Choroid plexus epithelial cell (primary cell): ENCODE measurements at regions not wholly inside any gene's neighbourhood (a gene's known extent, or its start where the extent isn't known, plus 50 kb on each side); places are given as distances from the start of the nearest gene placed in this dataset.
"Not testable (repeated sequence)": the region's sequence is repeated elsewhere in the genome, so short reads cannot be mapped to it uniquely, and the experiment has no call there.

Experiments
- DNase-seq: peaks from one replicate; pipeline ENCODE4 v3.0.0-alpha.2; 2010; ENCODE audit warnings: low read depth
- H3K4me3 ChIP-seq: 2 replicates; pipeline ENCODE4 v1.5.1; 2011; ENCODE audit warnings: low read depth, mild to moderate bottlenecking, control low read depth, low read length, moderate library complexity
- TF ChIP-seq, protein P1 (sequence below): conservative IDR thresholded peaks from 2 replicates; pipeline ENCODE4 v1.5.1; 2011; ENCODE audit warnings: low read depth, mild to moderate bottlenecking, control low read depth, inconsistent platforms, low read length, moderate library complexity

DNA sequence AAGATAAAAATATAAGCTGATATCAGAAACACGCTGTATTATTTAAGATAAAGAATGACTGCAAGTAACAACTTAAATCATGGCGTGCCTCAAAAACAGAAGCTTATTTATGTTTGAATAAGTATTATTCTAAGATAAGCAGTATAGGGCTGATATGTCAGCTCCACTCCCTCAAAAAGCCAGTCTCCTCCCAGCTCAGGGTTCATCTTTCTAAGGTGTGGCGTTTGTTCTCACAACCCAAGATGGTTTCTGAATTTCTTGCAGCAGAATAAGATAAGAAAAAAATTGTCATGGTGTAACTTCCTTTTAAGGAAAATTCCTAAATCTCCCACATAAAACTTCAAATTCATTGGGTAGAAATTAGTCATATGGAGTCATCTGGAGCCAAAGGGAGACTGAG lies 166.1 kb upstream of the POU1F1 start:
- no peak overlapping the region for H3K4me3 ChIP-seq
- TF ChIP-seq, protein P1, sequence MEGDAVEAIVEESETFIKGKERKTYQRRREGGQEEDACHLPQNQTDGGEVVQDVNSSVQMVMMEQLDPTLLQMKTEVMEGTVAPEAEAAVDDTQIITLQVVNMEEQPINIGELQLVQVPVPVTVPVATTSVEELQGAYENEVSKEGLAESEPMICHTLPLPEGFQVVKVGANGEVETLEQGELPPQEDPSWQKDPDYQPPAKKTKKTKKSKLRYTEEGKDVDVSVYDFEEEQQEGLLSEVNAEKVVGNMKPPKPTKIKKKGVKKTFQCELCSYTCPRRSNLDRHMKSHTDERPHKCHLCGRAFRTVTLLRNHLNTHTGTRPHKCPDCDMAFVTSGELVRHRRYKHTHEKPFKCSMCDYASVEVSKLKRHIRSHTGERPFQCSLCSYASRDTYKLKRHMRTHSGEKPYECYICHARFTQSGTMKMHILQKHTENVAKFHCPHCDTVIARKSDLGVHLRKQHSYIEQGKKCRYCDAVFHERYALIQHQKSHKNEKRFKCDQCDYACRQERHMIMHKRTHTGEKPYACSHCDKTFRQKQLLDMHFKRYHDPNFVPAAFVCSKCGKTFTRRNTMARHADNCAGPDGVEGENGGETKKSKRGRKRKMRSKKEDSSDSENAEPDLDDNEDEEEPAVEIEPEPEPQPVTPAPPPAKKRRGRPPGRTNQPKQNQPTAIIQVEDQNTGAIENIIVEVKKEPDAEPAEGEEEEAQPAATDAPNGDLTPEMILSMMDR: no peak
- DNase-seq: no peak

DNA sequence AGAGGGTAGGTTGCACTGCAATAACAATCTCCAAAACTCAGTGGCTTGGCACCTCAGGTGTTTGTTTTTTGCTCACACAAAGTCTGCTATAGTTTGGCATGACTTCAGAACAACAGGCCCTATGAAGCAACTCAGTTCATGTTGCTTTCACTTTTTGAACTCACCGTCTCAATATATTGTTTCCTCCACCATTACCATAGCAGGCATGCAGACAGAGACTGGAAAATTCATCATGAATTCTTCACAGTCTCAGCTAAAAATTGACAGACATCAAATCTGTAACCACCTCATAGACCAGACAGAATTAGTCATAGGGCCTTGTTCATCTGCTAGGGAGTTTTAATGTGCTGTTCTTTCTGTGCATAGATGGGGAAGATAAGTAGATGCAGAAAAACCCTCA lies 161.4 kb upstream of the POU1F1 start:
- TF ChIP-seq, protein P1: no peak
- H3K4me3 ChIP-seq: no peak overlapping the region
- peak; percentile 60 for DNase-seq

DNA sequence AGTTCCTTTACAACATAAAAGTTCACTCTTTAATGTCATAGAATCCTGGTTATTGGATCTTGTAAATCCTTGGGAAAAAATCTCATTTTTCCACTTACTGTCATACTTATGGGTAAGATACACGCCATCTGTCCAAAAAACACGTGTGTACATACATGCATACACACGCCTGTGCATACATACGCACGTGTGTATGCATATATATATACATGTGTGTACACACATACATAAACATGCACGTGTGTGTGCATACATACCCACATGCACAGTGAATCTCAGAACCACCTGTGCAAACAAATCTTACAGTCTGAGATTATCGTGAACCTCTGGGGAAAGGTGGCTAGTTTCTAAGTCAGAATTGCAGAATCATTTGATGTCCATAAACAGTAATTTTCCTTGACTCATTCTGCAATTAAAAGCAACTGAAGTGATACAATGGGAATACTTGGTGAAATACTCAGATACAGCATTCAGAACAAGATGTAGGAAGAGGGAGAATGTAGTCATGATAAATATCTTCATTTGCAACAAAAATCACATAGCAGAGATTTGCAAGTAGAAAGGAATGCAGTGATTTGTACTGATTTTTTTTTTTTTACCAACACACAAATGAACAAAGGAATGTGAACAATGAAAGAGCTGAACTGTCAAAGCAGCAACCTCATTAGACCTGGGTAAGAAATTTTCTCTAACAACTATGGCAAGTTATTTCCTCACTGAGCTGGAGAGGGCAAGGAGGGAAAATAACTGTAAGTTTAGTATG lies 160.6 kb upstream of the POU1F1 start:
- TF ChIP-seq, protein P1: no peak
- DNase-seq: peak; percentile 47

DNA sequence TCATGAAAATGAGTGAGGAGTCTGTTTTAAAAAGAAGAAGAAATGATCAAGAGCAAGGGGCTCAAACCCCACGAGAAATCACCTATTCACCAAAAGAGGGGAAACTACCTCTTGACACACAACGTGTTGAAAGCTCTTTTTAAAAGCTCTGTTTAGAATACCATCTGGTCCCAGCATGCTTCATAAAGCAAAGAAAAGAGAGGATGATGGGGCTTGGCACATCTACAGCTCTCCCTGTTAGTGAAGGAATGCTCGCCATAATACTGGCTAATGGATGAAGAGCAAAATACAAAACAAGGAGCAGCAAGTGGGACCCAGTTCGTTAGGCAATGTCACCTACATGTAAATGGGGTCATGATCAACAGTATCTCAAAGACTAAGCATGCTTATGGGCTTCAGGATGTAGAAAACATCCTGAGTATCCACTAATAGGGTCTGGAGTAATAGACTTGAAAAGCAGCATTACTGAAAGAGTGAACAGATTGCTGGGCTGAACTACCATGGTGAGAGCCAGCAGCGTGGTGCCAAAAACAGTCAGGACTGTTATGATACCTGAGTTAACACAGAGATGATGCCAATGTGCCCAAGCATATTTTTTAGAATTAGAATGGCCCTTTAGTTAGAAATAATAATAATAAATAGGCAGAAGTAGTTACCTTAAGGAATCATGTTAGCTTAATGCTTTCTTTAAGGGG lies 159.7 kb upstream of the POU1F1 start:
- H3K4me3 ChIP-seq: no peak overlapping the region
- TF ChIP-seq, protein P1: no peak
- no peak for DNase-seq

More for the DNA sequence above, 160.6 kb upstream of the POU1F1 start:
- H3K4me3 ChIP-seq: no peak overlapping the region

DNA sequence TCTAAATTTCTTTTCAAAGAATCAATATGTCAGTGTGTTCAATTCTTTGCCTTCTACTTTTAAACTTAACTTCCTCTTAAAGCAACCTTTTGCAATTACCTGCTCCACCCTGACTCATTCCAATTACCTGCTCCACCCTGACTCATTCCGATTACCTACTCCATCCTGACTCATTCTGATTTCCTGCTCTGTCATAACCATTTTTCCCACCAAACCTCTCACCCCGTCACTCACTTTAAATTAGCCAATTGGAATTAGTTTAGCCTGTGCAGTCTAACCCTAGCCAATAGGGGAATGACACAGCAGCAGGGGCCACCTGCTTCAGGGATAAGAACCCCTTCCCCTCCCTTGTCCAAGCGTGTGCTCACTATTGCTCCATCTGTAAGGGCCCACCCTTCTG lies 157.1 kb upstream of the POU1F1 start:
- not testable (repeated sequence) for DNase-seq, H3K4me3 ChIP-seq

DNA sequence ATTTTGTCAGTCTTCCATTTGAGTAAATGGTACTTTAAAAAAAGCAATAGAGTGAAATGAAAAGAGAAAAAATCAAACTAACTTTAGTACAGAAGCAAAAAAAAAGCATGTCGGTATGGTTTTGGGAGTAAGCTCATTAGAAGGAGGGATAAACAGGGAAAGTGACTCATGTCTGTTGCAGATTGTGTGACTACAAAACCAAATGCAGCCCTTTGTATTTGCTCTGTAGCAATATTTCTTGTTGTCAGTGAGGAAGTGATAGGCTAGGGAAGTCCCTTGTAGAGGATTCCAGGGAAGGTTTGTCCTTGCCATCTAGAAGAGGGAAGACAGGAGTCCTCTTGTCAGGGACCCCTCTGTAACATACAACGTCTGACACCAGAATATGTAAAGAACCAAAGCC lies 150.5 kb upstream of the POU1F1 start:
- TF ChIP-seq, protein P1: no peak
- no peak overlapping the region for H3K4me3 ChIP-seq
- no peak for DNase-seq

DNA sequence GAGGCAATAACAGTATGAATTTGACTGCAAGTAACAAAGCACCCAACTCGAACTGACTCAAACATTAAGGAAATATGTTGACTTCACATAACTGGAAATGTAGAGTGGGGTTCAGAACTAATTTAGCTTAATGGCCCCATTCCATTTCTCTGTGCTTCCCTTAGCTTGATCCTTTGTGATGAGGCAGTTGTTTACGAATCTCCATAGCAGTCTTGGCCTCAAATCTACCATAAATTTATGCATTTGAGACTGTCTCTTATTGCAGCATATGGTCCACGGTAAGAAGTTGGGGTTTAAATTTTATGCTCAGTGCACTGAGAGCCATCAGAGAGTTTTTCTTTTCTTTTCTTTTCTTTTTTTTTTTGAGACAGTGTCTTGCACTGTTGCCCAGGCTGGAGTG lies 148.7 kb upstream of the POU1F1 start:
- H3K4me3 ChIP-seq: no peak overlapping the region
- TF ChIP-seq, protein P1: no peak
- DNase-seq: no peak
